ENCODE measurements at regions not wholly inside any gene's neighbourhood (a gene's known extent, or its start where the extent isn't known, plus 50 kb on each side); places are given as distances from the start of the nearest gene placed in this dataset.
"Not testable (repeated sequence)": the region's sequence is repeated elsewhere in the genome, so short reads cannot be mapped to it uniquely, and the experiment has no call there.

DNA sequence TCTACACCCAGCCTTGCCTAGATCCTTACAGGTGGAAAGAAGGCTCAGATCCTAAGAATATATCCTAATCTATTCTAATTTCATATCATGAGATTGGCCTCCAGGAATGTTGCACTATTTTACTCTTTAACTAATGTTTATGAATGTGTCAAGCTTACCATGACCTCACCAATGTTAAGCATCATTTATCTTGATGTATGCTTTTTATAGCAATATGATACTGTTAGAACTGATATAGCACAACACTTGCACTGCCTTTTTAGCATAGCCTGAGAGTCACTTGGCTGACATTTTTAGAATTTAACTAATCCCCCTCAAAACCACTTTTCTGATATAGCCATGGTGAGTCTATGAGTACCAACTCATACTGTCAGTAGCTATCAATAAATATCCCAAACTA lies 191.5 kb upstream of the NR2F2 start:
- DNase-seq (ENCODE audit: low spot score) = no peak

DNA sequence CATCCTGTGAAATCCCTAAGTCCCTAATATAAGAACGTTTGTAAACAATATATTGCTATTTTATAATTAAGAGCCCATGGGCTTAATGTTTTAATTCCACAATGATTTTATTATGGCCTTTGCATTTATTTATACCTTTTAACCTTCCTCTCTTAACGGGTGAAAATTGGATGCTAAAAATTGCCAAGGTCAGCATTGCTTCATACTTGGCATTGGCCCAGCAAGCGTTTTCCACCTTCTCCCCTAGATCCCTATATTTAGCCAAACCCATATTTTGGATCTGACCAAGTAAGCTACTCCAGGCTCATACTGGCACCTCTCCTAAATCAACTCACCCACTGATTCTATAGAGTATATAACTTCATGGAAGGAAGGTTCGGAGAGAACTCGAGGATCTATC lies 188.0 kb upstream of the NR2F2 start:
- DNase-seq (ENCODE audit: low spot score) = no peak

GRCh38 chr15:96144734-96145133 lies 185.8 kb upstream of the NR2F2 start:
- no peak for DNase-seq (ENCODE audit: low spot score)

- no peak for DNase-seq (ENCODE audit: low spot score)
Observed at GRCh38 chr15:96146726-96147125, 183.8 kb upstream of the NR2F2 start.

GRCh38 chr15:96147267-96147666 lies 183.2 kb upstream of the NR2F2 start:
- no peak for DNase-seq (ENCODE audit: low spot score)

DNA sequence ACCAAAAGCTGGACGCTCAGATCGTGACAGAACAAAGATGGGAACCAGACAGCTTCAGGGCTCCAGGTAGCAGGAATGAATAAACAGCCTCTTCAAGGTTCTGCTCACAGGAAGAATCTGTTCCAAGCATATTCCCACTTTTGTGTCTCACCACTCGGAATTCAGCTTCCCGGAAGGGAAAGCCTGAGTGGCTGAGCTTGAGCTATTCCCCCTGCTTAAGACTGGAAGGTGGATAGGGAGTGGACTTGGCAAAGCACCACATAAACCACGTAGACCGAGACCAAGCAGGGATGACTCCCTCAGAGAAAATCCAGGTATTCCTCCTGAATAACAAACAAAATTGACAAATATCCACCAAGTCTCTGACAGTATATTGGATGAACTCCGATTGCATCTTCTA lies 180.2 kb upstream of the NR2F2 start:
- DNase-seq (ENCODE audit: low spot score) = no peak

- DNase-seq (ENCODE audit: low spot score) = not testable (repeated sequence)
Observed at GRCh38 chr15:96151749-96152148, 178.8 kb upstream of the NR2F2 start.

GRCh38 chr15:96153929-96154328 lies 176.6 kb upstream of the NR2F2 start:
- DNase-seq (ENCODE audit: low spot score) = no peak

DNA sequence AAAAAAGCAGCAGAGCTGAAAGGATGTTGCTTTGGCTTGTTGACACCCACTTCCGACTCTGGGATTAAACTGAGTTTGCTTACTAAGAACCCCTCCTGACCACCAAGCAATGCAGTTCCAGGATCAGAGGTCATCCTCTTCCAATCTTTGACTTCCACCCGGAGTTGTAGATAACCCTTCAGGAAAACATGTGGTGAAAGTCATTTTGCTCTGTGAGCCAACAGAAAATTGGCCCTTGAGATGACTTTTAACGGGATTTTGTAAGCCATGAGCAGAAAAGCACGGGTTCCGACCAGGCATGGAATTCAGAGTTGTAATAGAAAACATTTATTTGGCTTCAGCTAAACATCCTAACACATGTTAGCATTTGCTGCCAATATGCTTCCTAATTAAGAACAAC lies 171.6 kb upstream of the NR2F2 start:
- DNase-seq (ENCODE audit: low spot score) = no peak

GRCh38 chr15:96160269-96160668 lies 170.2 kb upstream of the NR2F2 start:
- no peak for DNase-seq (ENCODE audit: low spot score)

GRCh38 chr15:96160800-96161199 lies 169.7 kb upstream of the NR2F2 start:
- no peak for DNase-seq (ENCODE audit: low spot score)

DNA sequence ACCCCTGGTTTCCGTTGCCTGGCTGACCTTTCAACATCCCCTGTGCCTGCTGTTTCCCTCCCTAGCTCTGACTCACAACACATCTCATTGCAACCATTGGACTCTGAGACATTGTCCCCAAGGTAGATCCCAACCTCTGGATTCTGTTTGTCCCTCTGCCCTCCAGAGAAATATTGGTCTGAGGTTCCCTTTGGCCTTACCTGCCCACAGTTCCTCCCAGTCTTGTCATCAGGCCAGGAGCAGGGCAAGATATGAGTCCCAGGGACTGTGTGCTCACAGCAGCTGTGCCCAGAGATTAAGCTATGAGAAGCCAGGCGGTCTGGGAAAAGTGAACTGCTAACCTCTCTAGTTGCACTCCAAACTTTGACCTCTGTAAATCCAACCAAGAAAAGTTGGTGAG lies 168.2 kb upstream of the NR2F2 start:
- no peak for DNase-seq (ENCODE audit: low spot score)

DNA sequence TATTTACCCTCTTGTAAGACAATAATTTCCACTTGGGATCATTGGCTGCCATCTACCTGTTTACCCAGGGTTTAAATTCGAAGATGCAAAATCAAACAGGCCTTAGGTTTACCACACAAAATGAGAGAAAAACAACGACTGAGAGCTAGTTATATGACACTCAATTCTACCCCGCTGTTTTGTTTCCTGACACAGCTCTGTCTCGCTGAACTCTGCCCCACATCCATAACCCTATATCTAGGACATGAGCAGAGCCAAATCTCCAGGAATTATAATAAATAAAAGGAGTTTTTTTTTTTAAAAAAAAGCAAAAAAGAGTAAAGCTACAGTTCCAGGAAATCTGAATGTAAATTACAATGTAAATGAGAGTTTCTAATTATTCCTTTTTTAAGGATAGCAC lies 165.4 kb upstream of the NR2F2 start:
- DNase-seq (ENCODE audit: low spot score) = no peak

DNA sequence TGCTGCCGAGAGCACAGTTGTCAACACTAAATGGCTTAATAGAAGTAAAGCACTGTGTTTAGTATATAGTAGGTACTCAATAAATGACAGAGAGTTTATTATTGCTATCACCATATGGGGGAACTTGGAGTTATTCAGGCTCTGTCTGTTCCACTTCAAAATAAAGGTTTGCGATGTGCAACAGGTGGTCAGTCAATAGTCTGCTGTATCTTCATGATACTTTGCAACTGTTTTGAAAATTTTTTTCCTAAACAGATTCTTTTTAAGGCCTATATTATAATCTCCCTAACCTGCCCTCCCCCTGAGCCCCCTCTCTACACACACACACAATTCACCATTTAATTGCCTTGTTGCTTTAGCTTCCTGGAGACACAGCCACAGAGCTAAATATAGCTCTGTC lies 164.7 kb upstream of the NR2F2 start:
- no peak for DNase-seq (ENCODE audit: low spot score)

- no peak for DNase-seq (ENCODE audit: low spot score)
Observed at GRCh38 chr15:96166223-96167200, 164.0 kb upstream of the NR2F2 start.

DNA sequence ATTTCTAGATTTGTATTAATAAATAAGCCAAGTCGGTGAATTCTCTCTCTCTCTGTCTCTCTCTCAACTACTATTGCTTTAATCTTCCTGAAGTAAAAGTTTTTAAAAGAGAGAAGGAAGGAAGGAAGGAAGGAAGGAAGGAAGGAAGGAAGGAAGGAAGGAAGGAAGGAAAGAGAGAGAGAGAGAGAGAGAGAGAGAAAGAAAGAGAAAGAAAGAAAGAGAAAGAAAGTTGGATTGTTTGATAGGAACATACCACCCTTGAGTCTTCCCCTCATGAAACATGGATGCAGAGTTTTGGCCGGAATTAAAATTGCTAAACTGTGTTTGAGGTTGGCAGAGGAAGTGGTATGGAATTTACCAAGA lies 159.9 kb upstream of the NR2F2 start:
- not testable (repeated sequence) for DNase-seq (ENCODE audit: low spot score)

DNA sequence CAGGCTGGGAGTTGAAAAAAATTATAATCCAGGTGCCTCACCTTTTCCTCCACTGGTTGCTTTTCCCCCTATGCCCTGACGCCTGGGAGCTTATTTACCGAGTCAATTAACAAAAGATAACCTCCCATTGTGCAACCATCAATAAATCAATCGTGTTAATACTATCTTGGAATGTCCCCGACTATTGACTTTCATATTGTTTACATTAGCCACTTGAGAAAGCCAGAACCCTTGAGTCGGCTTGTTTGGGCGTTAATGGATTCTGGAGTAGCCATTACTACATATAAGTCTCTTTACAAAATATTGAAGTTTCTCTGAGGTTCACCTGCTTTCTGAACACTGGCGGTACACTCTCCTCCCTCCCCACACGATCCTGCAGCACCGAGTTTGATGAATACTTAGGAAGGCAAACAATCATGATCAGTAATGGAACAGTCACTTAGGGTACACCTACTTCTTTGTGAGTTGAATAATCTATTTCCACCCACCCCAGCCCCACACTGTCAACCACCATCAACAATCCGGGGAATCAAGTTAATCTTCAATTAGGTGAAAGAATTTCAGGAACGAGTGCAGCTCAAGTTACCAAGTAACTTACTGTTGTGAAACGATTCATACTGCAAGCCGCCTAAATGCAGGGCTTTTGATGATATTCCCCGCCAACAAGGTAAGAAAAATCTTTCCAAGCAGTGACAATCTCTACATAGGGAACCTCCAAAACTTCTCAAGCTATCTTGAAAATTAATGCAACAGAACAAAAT lies 159.3 kb upstream of the NR2F2 start:
- no peak for DNase-seq (ENCODE audit: low spot score)

- DNase-seq (ENCODE audit: low spot score) = no peak
Observed at GRCh38 chr15:96171853-96172296, 158.6 kb upstream of the NR2F2 start.

GRCh38 chr15:96172417-96172816 lies 158.1 kb upstream of the NR2F2 start:
- DNase-seq (ENCODE audit: low spot score) = no peak

DNA sequence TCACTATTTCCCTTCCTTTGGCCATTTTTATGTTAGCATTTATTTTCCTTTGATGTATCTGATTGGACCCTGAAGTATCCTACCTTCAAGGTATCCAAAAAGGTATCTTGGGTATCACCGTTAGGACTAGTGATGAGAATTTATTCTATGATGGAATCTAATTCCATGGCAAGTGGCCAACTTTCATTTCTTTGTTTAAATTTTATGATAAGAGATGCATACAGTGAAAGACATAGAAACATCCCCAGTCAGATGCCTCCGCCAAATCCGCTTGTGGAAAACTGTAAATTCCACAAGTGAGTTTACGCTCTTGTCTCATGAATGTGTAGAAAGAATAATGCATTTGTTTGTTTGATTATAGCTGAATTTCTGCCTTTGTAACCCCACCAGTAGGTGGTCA lies 153.7 kb upstream of the NR2F2 start:
- DNase-seq (ENCODE audit: low spot score) = no peak

DNA sequence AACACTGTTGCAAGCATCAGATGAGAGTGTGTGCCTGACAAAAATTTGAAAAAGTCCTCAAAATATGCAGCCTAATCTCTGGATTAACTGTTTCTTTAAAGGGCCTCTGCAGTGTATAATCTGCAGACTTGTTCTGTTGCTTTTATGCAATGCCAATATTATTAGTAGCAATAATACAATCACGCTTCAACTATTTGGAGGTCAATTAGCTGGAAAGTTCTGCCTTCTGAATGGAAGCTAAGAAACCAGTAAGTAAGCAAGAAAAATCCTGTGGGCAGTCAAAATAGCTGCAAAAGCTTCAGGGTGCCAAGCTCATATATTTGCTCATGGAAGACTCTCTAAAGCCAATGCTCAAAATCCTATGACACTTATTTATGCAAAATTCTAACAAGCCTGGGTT lies 153.2 kb upstream of the NR2F2 start:
- no peak for DNase-seq (ENCODE audit: low spot score)

GRCh38 chr15:96180087-96180748 lies 150.3 kb upstream of the NR2F2 start:
- no peak for DNase-seq (ENCODE audit: low spot score)

DNA sequence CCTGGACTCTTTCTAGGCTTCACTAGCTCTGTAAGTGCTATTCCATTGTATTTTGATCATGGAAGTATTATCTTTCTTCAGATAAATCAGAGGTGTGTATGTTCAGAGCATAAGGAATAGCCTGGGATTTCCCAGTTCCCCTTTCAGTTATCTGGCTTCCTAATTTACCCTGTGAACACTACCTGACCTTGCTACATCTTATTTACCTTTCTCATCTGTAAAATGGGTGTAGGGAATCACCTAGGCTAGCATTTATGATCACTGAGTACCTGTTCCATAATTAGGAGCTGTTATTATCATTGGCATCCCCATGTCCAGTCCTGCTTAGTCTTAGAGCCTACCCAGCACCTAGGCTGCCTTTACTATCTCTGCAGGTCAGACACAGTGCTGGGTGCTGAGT lies 149.3 kb upstream of the NR2F2 start:
- DNase-seq (ENCODE audit: low spot score) = no peak

Data from pons (tissue), 1 donor.